ENCODE measurements at regions not wholly inside any gene's neighbourhood (a gene's known extent, or its start where the extent isn't known, plus 50 kb on each side); places are given as distances from the start of the nearest gene placed in this dataset.
A peak's percentile ranks its signal among the peaks of the same experiment; 100 is the strongest.

GRCh38 chr5:4017076-4017803 lies 421.6 kb downstream of the IRX1 start:
- TF ChIP-seq CTCF (conservative IDR thresholded peaks at IDR 0.05): no peak
- Mint-ChIP-seq H3K9me3 (peaks cover 5% of the 10 kb centered on the region), H3K27ac (ENCODE audit: unreplicated experiment) (no peak overlapping the region), H3K36me3 (ENCODE audit: low read depth) (peaks cover 2% of the 10 kb centered on the region), H3K27me3 (ENCODE audit: low read depth) (no peaks in the 10 kb centered on the region), H3K4me3 (no peak overlapping the region), H3K4me1 (peaks cover 52% of the 10 kb centered on the region)
- no peak for DNase-seq (ENCODE audit: low read depth, low spot score)

GRCh38 chr5:4018007-4018406 lies 422.4 kb downstream of the IRX1 start:
- no peak for DNase-seq (ENCODE audit: low read depth, low spot score)
- no peak for TF ChIP-seq CTCF (conservative IDR thresholded peaks at IDR 0.05)
- H3K36me3 Mint-ChIP-seq (ENCODE audit: low read depth): peaks cover 2% of the 10 kb centered on the region
- H3K27ac Mint-ChIP-seq (ENCODE audit: unreplicated experiment): peak overlapping the region; percentile 54
- H3K9me3 Mint-ChIP-seq: peaks cover 5% of the 10 kb centered on the region
- H3K27me3 Mint-ChIP-seq (ENCODE audit: low read depth): no peaks in the 10 kb centered on the region
- H3K4me1 Mint-ChIP-seq: peaks cover 50% of the 10 kb centered on the region
- no peak overlapping the region for H3K4me3 Mint-ChIP-seq

GRCh38 chr5:4019009-4019769 lies 423.6 kb downstream of the IRX1 start:
- Mint-ChIP-seq H3K36me3 (ENCODE audit: low read depth) (peaks cover 2% of the 10 kb centered on the region), H3K27me3 (ENCODE audit: low read depth) (no peaks in the 10 kb centered on the region), H3K4me3 (no peak overlapping the region), H3K4me1 (peaks cover 50% of the 10 kb centered on the region), H3K9me3 (peaks cover 5% of the 10 kb centered on the region), H3K27ac (ENCODE audit: unreplicated experiment) (no peak overlapping the region)
- TF ChIP-seq CTCF (conservative IDR thresholded peaks at IDR 0.05): no peak
- no peak for DNase-seq (ENCODE audit: low read depth, low spot score)

- DNase-seq (ENCODE audit: low read depth, low spot score): no peak
- H3K4me3 Mint-ChIP-seq: no peak overlapping the region
- TF ChIP-seq CTCF (conservative IDR thresholded peaks at IDR 0.05): no peak
- H3K4me1 Mint-ChIP-seq: peaks cover 45% of the 10 kb centered on the region
- H3K36me3 Mint-ChIP-seq (ENCODE audit: low read depth): peaks cover 2% of the 10 kb centered on the region
- peaks cover 5% of the 10 kb centered on the region for H3K9me3 Mint-ChIP-seq
- no peaks in the 10 kb centered on the region for H3K27me3 Mint-ChIP-seq (ENCODE audit: low read depth)
- H3K27ac Mint-ChIP-seq (ENCODE audit: unreplicated experiment): peak overlapping the region; percentile 85
These were observed 424.2 kb downstream of the IRX1 start for GRCh38 chr5:4019841-4020240.

GRCh38 chr5:4020400-4020799 lies 424.8 kb downstream of the IRX1 start:
- Mint-ChIP-seq H3K36me3 (ENCODE audit: low read depth) (peaks cover 2% of the 10 kb centered on the region), H3K27me3 (ENCODE audit: low read depth) (no peaks in the 10 kb centered on the region), H3K4me3 (no peak overlapping the region), H3K9me3 (peaks cover 5% of the 10 kb centered on the region), H3K4me1 (peaks cover 45% of the 10 kb centered on the region), H3K27ac (ENCODE audit: unreplicated experiment) (peak overlapping the region; percentile 85)
- no peak for DNase-seq (ENCODE audit: low read depth, low spot score)
- no peak for TF ChIP-seq CTCF (conservative IDR thresholded peaks at IDR 0.05)

Measured in neural crest cell (in vitro differentiated cells).